KG1 (cell line): ENCODE measurements at regions not wholly inside any gene's neighbourhood (a gene's known extent, or its start where the extent isn't known, plus 50 kb on each side); places are given as distances from the start of the nearest gene placed in this dataset.
"Not testable (repeated sequence)": the region's sequence is repeated elsewhere in the genome, so short reads cannot be mapped to it uniquely, and the experiment has no call there.

Experiments
- DNase-seq: peaks from one replicate; lab custom pipeline; 2025; lab: John Stamatoyannopoulos, UW

DNA sequence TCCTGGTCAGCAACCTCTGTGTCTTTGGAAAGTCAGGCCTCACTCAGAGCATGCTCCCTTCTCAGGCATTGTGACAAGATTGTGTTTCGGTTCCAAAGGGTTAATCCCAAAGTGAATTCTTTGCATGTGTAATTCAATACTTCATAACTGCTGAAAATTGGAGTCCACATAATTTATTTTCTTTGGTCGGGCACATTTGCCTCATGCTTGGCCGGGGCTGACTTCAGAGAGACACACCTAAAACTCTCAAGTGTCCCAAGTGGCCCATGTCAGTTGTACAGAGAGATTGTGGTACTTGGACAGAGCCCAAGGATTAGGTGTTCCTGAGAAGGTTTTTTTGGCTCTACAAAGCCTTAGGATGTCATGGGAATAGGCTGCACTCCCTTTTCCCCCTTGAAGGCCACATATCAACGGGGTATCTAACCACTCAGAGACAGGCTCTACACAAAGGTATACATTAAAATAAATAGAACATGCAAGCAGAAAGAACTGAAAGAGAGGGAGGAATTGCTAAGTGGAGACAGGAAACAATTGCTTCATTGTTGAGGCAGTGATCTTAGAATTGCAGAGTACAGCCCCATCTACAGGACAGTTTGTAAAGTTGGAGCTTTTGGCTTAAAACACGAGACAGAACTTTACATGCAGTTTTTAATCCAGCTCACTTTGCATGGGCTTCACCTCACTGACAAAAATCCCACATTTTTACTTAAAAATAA, 1232.3 kb upstream of the ZEB2 start:
- peak; percentile 27 for DNase-seq

DNA sequence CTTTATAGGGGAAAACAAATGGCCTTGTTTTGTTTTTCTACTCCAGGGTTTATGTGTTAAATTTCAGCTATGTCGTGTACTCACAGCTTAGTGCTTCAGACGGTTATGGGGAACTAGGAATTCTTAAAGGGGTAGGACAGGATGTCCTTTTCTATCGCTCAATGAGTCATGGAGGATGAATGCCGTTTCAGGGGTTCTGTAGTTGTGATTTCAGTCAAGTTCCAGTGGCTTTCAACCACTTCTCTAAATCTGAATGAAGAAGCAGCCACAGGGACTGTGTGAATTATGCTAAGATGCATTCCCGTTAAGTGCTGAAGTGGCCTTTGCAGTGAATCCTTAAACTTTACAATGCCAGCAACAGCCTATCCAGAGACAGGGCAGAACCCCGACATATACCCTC, 1231.7 kb upstream of the ZEB2 start:
- peak; percentile 46 for DNase-seq

DNA sequence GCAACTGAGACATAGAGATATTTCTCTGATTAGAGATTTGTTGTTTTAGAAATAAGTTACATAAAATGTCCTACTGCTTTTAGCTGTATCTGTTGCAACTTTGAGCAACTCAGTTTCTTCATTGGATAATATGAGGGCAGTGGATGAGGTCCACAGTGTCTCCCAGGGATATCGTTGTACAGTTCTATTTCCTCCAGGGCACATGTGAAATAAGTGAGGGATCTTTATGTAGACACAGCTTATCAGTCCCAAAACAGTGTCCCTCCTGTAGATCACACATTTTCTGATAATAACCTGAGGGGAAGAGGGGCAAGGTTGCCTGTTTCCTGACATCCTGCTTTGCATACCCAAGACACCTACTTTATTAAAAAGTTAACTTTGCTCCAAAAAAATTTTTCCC, 1231.2 kb upstream of the ZEB2 start:
- no peak for DNase-seq

DNA sequence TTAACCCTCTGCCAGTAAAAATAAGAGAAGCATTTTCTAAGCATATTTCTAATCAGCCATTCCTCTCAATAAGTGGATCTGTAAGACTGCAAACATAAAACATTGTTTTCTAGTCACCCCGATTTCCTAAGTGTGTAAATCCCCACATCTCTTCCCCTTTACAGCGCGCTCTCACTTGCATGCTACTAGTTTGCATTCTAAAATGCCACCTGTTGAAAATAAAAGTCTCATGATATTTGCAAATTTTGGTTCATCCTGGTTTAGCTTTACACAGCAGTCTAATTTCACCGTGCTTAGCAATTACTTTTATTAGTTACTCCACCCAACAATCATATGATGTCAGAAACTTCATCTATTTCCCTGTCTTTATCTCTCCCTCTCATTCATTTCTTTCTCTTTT, 1230.7 kb upstream of the ZEB2 start:
- DNase-seq = no peak

DNA sequence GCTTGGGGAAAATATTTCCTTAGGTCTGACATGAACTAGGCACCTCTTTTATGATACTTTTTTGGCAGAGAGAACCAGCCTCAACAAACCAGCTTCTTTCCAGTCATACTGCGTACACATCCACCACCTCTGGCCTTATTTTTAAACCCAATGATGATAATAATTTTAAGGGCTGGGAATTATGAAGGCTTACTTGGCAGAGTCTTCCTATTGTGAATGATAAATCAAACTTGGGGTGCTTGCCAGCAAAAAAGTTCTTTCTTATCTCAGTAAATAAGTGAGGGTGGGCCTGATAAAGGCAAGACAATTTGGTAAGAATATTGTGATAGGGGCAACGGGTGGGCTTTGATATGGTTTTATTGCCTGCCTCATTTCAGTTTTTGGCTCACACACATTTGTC, 1230.2 kb upstream of the ZEB2 start:
- DNase-seq = no peak

DNA sequence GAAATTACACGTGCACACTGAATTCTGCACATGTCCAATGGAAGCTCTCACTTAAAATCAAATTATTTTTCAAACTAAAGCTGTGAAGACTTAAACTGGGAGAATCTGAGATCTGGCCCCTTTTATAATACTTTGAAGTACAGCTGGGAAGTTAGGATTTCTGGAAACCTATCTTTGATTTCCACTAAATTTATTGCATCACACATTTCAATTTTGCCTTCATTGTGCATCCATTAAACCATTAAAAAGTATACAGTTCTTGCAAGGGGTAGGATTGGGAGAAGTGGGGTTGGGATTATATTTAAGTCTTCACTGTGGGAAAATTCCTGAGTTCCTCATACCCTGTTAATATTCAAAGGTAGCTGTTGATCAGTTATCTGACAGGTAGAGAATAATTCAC, 1229.6 kb upstream of the ZEB2 start:
- no peak for DNase-seq

DNA sequence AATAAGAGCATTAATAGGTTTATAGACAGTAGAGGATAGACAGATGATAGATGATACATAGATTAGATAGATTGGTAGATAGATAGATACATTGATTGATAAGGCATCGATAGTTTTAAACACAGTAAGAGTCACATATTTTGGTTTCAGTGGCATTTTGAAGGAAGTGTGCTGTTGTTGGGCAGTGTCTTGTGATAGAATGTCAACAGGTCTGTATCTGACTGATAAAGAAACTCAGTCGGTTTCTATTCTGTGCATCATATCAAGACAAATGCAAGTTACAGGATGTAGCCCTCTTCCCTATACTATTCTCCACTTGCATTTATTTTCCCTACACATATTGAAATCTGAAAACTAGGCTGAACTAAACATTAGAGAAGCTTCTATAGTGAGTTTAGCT, 1229.0 kb upstream of the ZEB2 start:
- no peak for DNase-seq

DNA sequence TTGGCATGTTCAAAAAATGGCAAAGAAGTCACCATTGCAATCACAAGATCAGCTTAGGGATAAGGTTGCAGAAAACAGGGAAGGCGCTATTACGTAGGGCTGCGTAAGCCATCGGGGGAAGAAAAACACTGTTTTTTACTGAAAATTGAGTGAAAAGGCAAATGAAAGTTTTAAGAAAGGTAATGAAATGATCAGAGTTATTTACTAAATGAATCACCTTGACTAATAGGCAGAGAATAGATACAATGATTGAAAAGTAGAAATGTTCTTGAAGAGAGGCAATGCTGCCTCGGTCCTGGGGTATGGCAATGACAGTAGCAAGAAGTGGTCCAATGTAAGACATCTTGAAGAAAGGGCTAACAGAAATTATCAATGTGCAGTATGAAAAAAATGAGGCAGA, 1227.8 kb upstream of the ZEB2 start:
- DNase-seq = no peak

DNA sequence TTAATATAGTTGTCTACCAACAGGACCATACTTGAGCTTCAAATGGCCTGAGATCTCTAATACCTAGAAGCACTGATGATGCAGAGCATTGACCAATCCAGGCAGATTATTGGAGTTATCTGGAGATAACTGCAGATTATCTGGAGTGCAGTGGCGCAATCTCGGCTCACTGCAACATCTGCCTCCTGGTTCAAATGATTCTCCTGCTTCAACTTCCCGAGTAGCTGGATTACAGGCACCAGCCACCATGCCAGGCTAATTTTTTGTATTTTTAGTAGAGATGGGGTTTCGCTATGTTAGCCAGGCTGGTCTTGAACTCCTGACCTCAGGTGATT, 1225.4 kb upstream of the ZEB2 start:
- not testable (repeated sequence) for DNase-seq

DNA sequence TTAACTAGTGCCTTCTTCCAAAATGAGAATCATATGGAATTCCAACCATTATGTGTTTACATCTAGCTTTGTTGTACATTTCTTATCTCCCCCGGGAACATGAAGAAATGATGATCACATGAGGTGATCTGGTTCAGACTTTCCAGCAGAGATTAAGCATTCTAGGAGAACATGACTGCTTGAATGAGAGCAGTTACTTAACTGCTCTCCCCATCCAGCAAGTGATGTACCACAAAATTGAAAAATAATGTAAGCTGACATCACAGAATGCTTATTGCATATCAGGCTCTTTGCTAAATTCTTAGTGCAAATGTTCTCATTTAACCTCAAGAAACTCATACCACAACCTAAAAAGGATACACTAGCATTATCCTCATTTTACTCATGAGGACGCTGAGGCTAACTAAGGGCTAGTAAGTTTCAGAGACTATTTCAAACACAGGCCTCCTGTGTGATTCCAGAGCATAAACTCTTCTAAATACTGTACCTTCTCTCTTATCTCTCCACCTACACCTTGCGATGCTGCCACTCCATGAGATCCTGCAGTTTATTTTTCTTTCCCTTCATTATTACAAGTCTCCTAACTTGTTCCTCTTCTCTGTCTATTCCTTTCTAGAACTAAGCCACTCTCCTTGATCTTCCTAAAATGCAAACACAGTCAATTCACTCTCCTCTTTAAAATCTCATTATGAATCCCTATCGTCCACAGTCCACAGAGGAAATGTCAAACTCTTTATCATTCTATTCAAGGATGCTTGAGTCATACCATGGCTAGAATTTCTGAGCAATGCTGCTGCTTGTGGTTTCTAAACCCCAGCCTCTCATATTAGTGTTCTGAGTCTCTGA, 1224.8 kb upstream of the ZEB2 start:
- DNase-seq = no peak

DNA sequence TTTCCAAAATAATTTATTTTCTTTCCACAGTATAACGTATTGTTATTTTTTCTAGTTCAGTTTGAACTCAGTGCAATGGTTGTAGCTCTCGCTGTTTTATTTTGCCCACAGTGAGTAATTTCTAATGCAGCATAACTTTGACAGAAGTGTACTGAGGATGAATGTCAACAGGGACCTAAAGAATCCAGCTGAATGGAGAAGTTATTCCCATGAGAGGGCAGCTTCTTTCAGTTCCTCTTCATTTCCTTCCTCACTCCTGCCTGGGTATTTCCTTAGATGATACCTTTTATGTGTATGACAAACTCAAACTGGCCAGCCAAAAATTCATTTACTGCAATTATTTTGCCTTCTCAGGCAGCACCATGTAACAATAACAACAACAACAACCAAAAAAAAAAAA, 1223.1 kb upstream of the ZEB2 start:
- DNase-seq = no peak

DNA sequence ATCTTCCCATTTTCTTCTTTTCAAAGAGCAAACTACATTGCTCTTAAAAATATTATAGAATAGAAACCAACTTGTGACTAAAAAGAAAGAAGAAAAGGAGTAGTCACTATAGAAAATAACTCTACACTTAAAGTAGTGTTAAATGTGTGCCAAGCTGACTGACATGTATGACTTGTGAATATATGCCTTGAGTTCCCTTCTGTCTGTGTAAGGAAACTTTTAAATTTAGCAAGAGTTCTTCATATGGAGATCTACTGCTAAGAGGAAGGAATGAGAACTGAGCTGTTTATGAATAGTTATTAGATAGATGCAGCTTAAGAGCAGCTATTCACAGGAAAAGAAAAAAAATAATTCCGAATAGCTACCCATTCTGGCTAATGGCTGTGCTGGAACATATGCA, 1221.7 kb upstream of the ZEB2 start:
- no peak for DNase-seq

DNA sequence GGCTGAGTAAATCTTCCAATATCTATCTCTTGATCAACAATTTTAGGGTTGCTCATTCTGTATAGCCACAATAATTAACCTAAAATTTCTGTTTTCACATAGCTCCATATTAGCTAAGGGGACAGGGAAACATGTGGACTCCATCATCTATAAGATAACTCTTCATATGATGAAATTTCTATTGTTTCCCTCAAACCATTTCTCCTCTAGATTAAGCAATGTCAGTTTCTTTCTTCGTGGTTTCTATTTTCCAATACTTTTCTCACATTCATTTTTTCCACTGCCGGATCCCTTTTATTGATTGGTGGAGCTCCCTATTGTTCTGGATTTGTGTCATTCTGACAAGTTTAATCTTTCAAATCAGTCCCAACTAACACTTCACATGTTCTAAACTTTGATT, 1221.3 kb upstream of the ZEB2 start:
- DNase-seq = no peak

DNA sequence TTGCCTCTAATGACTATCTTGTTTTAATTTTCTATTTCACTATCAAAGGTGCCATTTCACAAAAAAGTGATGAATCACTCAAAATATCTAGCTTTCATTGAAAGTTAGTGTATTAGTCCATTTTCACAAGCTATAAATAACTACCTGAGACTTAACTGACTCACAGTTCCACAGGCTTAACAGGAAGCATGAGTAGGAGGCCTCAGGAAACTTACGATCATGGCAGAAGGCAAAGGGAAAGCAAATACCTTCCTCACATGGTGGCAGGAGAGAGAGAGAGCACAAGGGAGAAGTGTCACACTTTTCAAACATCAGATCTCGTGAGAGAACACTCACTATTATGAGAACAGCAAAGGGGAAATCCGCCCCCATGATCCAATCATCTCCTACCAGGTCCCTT, 1220.4 kb upstream of the ZEB2 start:
- no peak for DNase-seq

DNA sequence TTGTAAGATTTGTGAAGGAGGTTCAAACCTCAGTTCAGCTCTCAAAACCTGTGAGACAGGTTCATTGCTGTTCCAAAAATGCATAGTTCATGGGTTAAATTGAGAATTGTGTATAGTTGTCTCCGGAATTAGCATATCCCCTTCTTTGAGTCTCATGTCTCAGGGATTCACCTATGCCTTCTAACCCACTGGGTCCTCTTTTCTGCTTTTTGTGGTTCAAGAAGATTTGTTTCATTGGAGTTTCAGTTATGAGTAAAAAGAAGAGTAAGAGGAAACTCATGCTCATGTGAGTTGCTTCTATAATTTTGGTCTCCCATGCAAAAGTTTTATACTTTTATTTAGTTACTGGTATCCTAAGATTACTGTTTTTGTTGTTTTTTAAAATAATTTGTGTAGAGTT, 1219.8 kb upstream of the ZEB2 start:
- no peak for DNase-seq

DNA sequence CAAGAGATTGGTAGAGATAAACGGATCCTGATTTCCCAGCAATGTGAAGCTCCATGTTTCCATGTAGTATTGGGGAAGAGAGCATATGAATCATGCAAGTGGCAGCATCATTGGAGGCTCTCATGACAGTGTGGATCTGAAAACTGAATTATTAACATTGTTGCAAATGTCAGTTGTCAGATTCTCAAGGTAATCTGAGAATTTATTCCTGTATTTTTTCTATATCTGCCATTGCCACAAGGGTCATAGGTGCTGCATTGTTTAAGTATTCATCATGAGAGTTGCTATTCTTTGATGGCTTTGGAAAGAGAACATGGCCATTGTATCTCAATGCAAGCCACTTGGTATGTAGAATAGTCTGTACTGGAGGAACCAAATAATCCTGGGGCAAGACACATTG, 1217.0 kb upstream of the ZEB2 start:
- DNase-seq = no peak

DNA sequence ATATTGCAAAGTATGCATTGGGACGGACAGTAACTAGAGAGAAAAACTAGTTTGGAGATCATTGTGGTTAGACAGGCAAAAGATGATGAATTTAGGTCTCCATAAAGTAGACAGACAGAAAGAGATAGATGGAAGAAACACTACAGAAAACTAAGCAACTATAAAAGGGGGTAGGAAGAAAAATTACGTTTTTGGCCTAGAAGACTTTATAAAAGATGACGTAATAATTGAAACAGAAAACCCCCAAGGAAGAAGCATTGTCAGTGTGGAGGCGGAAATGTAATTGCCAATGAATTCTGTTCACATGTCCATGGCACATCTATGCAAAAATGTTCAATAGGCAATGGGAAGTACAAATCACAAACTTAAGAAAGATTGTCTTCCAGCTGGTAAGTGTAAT, 1211.5 kb upstream of the ZEB2 start:
- DNase-seq = no peak

DNA sequence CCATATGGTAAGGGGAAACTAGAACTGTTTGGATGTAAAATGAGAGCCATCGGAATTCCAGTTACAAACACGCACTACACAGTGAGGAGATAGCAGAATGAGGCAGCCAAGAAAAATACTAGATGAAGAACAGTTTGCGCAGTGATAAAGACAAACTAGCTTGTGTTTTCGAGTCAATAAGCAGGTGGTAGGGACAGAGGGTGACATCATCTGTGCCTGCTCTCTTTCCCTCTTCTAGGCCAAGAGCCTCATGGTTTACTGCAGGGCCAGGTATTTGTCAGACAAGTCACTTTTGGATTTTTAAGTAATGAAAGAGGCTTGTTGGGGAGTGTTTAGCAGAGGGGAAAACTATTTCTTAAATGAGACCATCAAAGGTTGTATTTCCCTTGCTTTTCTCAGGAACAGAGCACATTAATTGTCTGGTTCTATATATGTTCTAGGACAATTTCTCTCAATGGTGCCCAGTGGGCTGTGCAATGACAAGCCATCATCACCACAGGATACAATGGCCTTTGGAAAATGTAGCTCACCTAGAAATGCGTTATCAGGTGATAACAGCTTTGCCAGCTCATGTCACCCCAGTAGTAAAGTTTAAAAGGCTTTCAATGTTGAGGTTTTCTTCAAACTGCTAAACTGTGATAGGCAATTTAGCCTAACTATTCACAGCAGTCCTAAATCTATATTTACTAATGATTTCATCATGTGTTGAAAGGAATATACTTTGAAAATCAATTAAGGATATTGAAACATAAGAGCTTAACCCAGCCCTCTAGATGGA, 1210.3 kb upstream of the ZEB2 start:
- no peak for DNase-seq

DNA sequence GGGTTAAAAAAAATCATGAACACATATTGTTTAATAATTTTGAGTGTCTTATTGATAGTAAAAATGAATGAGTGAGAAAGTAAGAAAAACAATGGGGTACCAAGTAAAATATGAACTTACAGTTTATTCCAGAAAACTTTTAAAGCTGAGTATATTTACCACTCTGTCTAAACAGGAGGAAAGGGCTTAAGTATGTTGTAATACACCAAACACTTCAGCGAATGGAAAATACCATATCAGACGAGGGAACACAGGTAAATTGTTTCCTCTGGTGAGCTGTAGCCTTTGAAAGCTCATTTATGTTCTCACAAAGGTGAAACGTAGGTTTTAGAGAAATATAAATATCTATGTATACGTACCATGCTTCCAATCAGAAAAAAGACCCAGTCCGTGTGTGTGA, 1209.6 kb upstream of the ZEB2 start:
- no peak for DNase-seq

DNA sequence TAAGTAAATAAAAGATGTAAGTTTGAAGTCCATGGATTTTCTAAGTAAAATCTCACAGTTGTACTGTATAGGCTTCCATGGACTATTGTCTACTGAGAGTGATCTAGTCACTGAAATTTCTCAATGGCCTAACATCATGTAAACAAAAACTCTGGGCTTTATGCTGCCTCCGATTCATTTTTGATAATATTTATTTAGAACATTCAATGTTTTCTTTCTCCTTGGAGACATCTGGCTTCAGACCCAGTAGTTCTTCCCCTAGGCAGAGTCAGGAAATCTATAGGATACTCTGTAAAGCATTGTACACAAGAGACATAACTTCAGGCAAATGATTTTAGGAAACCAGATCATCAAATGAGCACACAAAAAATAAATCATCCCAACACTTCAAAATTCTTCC, 1208.6 kb upstream of the ZEB2 start:
- no peak for DNase-seq

DNA sequence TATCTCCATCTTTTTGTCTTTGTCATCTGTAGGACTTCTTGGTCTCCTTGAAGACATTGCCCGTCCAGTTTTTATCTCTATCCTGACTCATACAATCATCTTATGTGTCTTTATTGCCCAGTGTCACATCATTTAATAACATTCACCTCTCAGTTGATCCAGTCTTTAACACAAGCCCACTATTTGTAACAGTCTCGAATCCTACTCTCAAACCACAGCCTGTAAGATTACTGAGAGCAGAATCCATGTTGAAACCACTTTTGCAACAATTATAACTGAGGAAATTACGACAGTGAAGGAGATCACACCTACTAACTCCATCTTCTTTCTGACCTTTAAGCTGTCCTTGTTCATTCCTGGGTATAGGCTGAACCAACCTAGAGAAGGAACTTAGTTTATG, 1206.0 kb upstream of the ZEB2 start:
- no peak for DNase-seq

DNA sequence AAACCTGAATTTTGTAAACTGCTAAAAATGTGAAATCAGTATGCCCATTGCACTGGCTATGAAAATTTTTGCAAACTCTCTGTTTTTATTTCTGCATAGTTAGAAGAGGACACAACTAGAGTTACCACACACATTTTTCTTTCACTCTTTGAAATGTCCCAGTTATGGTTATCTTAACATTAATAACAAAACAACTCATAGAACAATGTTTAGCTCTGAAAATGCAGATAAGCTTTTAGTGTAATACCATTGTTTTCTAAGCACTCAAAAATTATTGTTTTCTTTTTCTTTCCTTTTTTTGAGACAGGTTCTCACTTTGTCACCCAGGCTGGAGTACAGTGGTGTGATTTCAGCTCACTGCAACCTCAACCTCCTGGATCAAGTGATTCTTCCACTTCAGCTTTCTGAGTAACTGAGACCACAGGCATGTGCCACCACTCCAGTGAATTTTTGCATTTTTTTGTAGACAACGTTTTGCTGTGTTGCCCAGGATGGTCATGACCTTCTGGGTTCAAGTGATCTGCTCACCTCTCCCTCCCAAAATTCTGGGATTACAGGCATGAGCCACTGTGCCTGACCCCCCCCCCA, 1204.5 kb upstream of the ZEB2 start:
- no peak for DNase-seq

DNA sequence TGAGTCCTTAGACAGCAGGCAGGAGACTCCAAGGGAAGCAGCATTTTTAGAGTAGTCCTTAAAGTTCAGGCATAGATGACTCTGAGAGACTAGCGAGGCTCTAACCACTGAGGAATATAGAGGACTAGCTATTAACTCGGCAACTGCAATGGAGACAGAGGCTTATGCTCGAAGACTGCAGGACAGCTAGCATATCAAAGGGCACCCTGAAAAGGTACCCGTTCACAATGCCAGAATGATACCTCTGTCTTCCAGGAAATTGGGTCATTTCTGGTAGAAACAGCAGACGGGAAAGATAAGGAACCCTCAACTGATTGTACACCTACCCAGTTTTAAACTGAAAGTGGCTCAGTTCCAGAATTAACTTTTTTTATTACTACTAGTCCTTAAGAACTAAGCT, 1204.0 kb upstream of the ZEB2 start:
- DNase-seq = no peak
